Fibroblast of skin of abdomen (primary cell): ENCODE measurements at regions not wholly inside any gene's neighbourhood (a gene's known extent, or its start where the extent isn't known, plus 50 kb on each side); places are given as distances from the start of the nearest gene placed in this dataset.
A peak's percentile ranks its signal among the peaks of the same experiment; 100 is the strongest.
"Not testable (repeated sequence)": the region's sequence is repeated elsewhere in the genome, so short reads cannot be mapped to it uniquely, and the experiment has no call there.

Experiments used
- DNase-seq: peaks from one replicate; pipeline ENCODE4 v3.0.0-alpha.2; 2013

GRCh38 chr10:43998021-43998809 is 349.5 kb upstream of the ZNF32 start:
- DNase-seq, result peak; percentile 89

GRCh38 chr10:43997330-43997729 is 348.6 kb upstream of the ZNF32 start:
- DNase-seq, result no peak

- DNase-seq, result no peak
Measured at GRCh38 chr10:43994539-43994938, 345.9 kb upstream of the ZNF32 start.

- not testable (repeated sequence) for DNase-seq
Measured at GRCh38 chr10:43992816-43993215, 344.1 kb upstream of the ZNF32 start.

- DNase-seq, result no peak
Measured at GRCh38 chr10:43986374-43986773, 337.7 kb upstream of the ZNF32 start.

GRCh38 chr10:43985941-43986340 is 337.3 kb upstream of the ZNF32 start:
- DNase-seq, result no peak

- no peak for DNase-seq
Measured at GRCh38 chr10:43983856-43984271, 335.2 kb upstream of the ZNF32 start.

- no peak for DNase-seq
Measured at GRCh38 chr10:43983405-43983804, 334.7 kb upstream of the ZNF32 start.

GRCh38 chr10:43982250-43982649 is 333.6 kb upstream of the ZNF32 start:
- no peak for DNase-seq

- no peak for DNase-seq
Measured at GRCh38 chr10:43981696-43982095, 333.0 kb upstream of the ZNF32 start.

- DNase-seq, result peak; percentile 42
Measured at GRCh38 chr10:43981232-43981631, 332.6 kb upstream of the ZNF32 start.

- no peak for DNase-seq
Measured at GRCh38 chr10:43980715-43981114, 332.0 kb upstream of the ZNF32 start.

GRCh38 chr10:43980313-43980712 is 331.6 kb upstream of the ZNF32 start:
- no peak for DNase-seq

- no peak for DNase-seq
Measured at GRCh38 chr10:43979551-43979950, 330.9 kb upstream of the ZNF32 start.

GRCh38 chr10:43978936-43979335 is 330.3 kb upstream of the ZNF32 start:
- no peak for DNase-seq

- DNase-seq, result no peak
Measured at GRCh38 chr10:43978091-43978490, 329.4 kb upstream of the ZNF32 start.

GRCh38 chr10:43976292-43976691 is 327.6 kb upstream of the ZNF32 start:
- DNase-seq, result no peak

GRCh38 chr10:43973801-43974200 is 325.1 kb upstream of the ZNF32 start:
- DNase-seq, result no peak

- no peak for DNase-seq
Measured at GRCh38 chr10:43972976-43973647, 324.4 kb upstream of the ZNF32 start.

GRCh38 chr10:43971981-43972380 is 323.3 kb upstream of the ZNF32 start:
- DNase-seq, result no peak

- DNase-seq, result no peak
Measured at GRCh38 chr10:43971306-43971705, 322.6 kb upstream of the ZNF32 start.

- no peak for DNase-seq
Measured at GRCh38 chr10:43970717-43971116, 322.0 kb upstream of the ZNF32 start.

- DNase-seq, result no peak
Measured at GRCh38 chr10:43970018-43970698, 321.5 kb upstream of the ZNF32 start.

GRCh38 chr10:43969506-43969905 is 320.8 kb upstream of the ZNF32 start:
- no peak for DNase-seq
